WTC11 (cell line): ENCODE measurements at regions not wholly inside any gene's neighbourhood (a gene's known extent, or its start where the extent isn't known, plus 50 kb on each side); places are given as distances from the start of the nearest gene placed in this dataset.

ENCODE experiments used
- ATAC-seq: fragments of 200-7000 bp; cut with Tn5 transposase; 2 replicates; pipeline ENCODE4 v1.10.0; 2021; ENCODE audit warnings: mild to moderate bottlenecking, moderate library complexity
- CTCF ChIA-PET: fragments of 300-600 bp; sonication (Branson Sonifier 250); formaldehyde crosslinking; loops from one replicate; lab custom pipeline; 2021; ENCODE audit warnings: antibody characterized with exemption; lab: Charles Lee
- POLR2A ChIA-PET: fragments of 350-600 bp; sonication (Branson Sonifier 250); formaldehyde crosslinking; loops from one replicate; lab custom pipeline; 2021; ENCODE audit warnings: antibody characterized with exemption; lab: Charles Lee
- DNase-seq: peaks from one replicate; pipeline ENCODE4 v3.0.0; 2021; ENCODE audit warnings: low spot score
- H3K27ac Mint-ChIP-seq: 2 replicates; pipeline ENCODE4 v1.8.0; 2021; ENCODE audit warnings: mixed read lengths
- H3K27me3 Mint-ChIP-seq: 2 replicates; pipeline ENCODE4 v1.8.0; 2021; ENCODE audit warnings: low read depth, mild to moderate bottlenecking, moderate library complexity, mixed read lengths
- H3K36me3 Mint-ChIP-seq: 2 replicates; pipeline ENCODE4 v1.8.0; 2021; ENCODE audit warnings: mixed read lengths
- H3K4me1 Mint-ChIP-seq: 2 replicates; pipeline ENCODE4 v1.8.0; 2022; ENCODE audit warnings: mixed read lengths
- H3K4me3 Mint-ChIP-seq: 2 replicates; pipeline ENCODE4 v1.8.0; 2021; ENCODE audit warnings: mild to moderate bottlenecking, moderate library complexity, mixed read lengths
- H3K9me3 Mint-ChIP-seq: 2 replicates; pipeline ENCODE4 v1.8.0; 2021; ENCODE audit warnings: mixed read lengths
- AR ChIP-seq: fragments of 250-450 bp; sonication (Bioruptor Pico); IDR thresholded peaks from 2 replicates; pipeline ENCODE4 v1.9.0; 2021; ENCODE audit warnings: mild to moderate bottlenecking
- CREB1 ChIP-seq: sonication (generic); formaldehyde crosslinking; IDR thresholded peaks from 2 replicates; pipeline ENCODE4 v1.8.0; 2023; ENCODE audit warnings: mild to moderate bottlenecking, missing genetic modification reagents
- CREM ChIP-seq: sonication (generic); formaldehyde crosslinking; IDR thresholded peaks from 2 replicates; pipeline ENCODE4 v1.8.1; 2022; ENCODE audit warnings: mild to moderate bottlenecking, missing genetic modification reagents, moderate library complexity
- EMX1 ChIP-seq: fragments of 250-450 bp; sonication (Bioruptor Pico); IDR thresholded peaks from 2 replicates; pipeline ENCODE4 v1.8.0; 2021; ENCODE audit warnings: mild to moderate bottlenecking
- FOXK1 ChIP-seq: sonication (generic); formaldehyde crosslinking; IDR thresholded peaks from 2 replicates; pipeline ENCODE4 v1.8.0; 2022; ENCODE audit warnings: mild to moderate bottlenecking, moderate library complexity, missing genetic modification reagents
- GABPB1 ChIP-seq: sonication (generic); formaldehyde crosslinking; IDR thresholded peaks from 2 replicates; pipeline ENCODE4 v1.8.1; 2023; ENCODE audit warnings: mild to moderate bottlenecking, missing genetic modification reagents
- IRF1 ChIP-seq: sonication (generic); formaldehyde crosslinking; IDR thresholded peaks from 2 replicates; pipeline ENCODE4 v1.8.0; 2023; ENCODE audit warnings: missing genetic modification reagents
- MAX ChIP-seq: sonication (generic); formaldehyde crosslinking; IDR thresholded peaks from 2 replicates; pipeline ENCODE4 v1.8.0; 2022; ENCODE audit warnings: mild to moderate bottlenecking, missing genetic modification reagents
- NFE2L1 ChIP-seq: sonication (generic); formaldehyde crosslinking; IDR thresholded peaks from 2 replicates; pipeline ENCODE4 v1.8.1; 2023; ENCODE audit warnings: missing genetic modification reagents
- PRDM15 ChIP-seq: sonication (generic); formaldehyde crosslinking; IDR thresholded peaks from 2 replicates; pipeline ENCODE4 v1.8.0; 2022; ENCODE audit warnings: missing genetic modification reagents
- PRRX2 ChIP-seq: fragments of 250-450 bp; sonication (Bioruptor Pico); IDR thresholded peaks from 2 replicates; pipeline ENCODE4 v1.8.0; 2021; ENCODE audit warnings: mild to moderate bottlenecking
- SMAD3 ChIP-seq: sonication (generic); formaldehyde crosslinking; IDR thresholded peaks from 2 replicates; pipeline ENCODE4 v1.8.0; 2022; ENCODE audit warnings: missing genetic modification reagents, mild to moderate bottlenecking, borderline replicate concordance
- SMAD4 ChIP-seq: sonication (generic); formaldehyde crosslinking; IDR thresholded peaks from 2 replicates; pipeline ENCODE4 v1.8.0; 2022; ENCODE audit warnings: mild to moderate bottlenecking, missing genetic modification reagents
- SP1 ChIP-seq: sonication (generic); formaldehyde crosslinking; conservative IDR thresholded peaks from 2 replicates; pipeline ENCODE4 v1.8.1; 2022; ENCODE audit warnings: missing genetic modification reagents
- TEAD1 ChIP-seq: sonication (generic); formaldehyde crosslinking; IDR thresholded peaks from 2 replicates; pipeline ENCODE4 v1.8.0; 2022; ENCODE audit warnings: mild to moderate bottlenecking, missing genetic modification reagents
- ZBTB21 ChIP-seq: sonication (generic); formaldehyde crosslinking; IDR thresholded peaks from 2 replicates; pipeline ENCODE4 v1.8.1; 2023; ENCODE audit warnings: mild to moderate bottlenecking, missing genetic modification reagents, borderline replicate concordance
- ZNF317 ChIP-seq: sonication (generic); formaldehyde crosslinking; IDR thresholded peaks from 2 replicates; pipeline ENCODE4 v1.8.1; 2023; ENCODE audit warnings: low read depth, mild to moderate bottlenecking, moderate library complexity, missing genetic modification reagents, borderline replicate concordance
- ZNF396 ChIP-seq: fragments of 250-450 bp; sonication (Bioruptor Pico); IDR thresholded peaks from 2 replicates; pipeline ENCODE4 v1.8.0; 2021; ENCODE audit warnings: mild to moderate bottlenecking, moderate library complexity, borderline replicate concordance
- ZNF416 ChIP-seq: fragments of 250-450 bp; sonication (Bioruptor Pico); IDR thresholded peaks from 2 replicates; pipeline ENCODE4 v1.9.0; 2021; ENCODE audit warnings: mild to moderate bottlenecking, inconsistent platforms
- ZNF671 ChIP-seq: fragments of 250-450 bp; sonication (Bioruptor Pico); IDR thresholded peaks from 2 replicates; pipeline ENCODE4 v1.8.0; 2021; ENCODE audit warnings: mild to moderate bottlenecking
- TF ChIP-seq, protein P1 (sequence below): sonication (generic); formaldehyde crosslinking; IDR thresholded peaks from 2 replicates; pipeline ENCODE4 v1.8.1; 2023; ENCODE audit warnings: mild to moderate bottlenecking, missing genetic modification reagents, moderate library complexity
- TF ChIP-seq, protein P2 (sequence below): sonication (generic); formaldehyde crosslinking; IDR thresholded peaks from 2 replicates; pipeline ENCODE4 v1.8.1; 2022; ENCODE audit warnings: mild to moderate bottlenecking, missing genetic modification reagents, moderate library complexity, borderline replicate concordance

GRCh38 chr19:30148039-30148790 is 206.2 kb downstream of the URI1 start (continued):
- no peak for TF ChIP-seq ZBTB21 (CRISPR knock-in tag)
- TF ChIP-seq MAX (CRISPR knock-in tag), result no peak
- TF ChIP-seq EMX1 (CRISPR knock-in tag), result no peak
- no peak for TF ChIP-seq TEAD1 (CRISPR knock-in tag)
- no peak for TF ChIP-seq ZNF317 (CRISPR knock-in tag)
- no peak for TF ChIP-seq NFE2L1 (CRISPR knock-in tag)
- no peak for TF ChIP-seq ZNF671 (CRISPR knock-in tag)
- no peak for TF ChIP-seq PRDM15 (CRISPR knock-in tag)
- TF ChIP-seq, protein P1, sequence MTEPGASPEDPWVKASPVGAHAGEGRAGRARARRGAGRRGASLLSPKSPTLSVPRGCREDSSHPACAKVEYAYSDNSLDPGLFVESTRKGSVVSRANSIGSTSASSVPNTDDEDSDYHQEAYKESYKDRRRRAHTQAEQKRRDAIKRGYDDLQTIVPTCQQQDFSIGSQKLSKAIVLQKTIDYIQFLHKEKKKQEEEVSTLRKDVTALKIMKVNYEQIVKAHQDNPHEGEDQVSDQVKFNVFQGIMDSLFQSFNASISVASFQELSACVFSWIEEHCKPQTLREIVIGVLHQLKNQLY (CRISPR knock-in tag), result no peak
- TF ChIP-seq, protein P2, sequence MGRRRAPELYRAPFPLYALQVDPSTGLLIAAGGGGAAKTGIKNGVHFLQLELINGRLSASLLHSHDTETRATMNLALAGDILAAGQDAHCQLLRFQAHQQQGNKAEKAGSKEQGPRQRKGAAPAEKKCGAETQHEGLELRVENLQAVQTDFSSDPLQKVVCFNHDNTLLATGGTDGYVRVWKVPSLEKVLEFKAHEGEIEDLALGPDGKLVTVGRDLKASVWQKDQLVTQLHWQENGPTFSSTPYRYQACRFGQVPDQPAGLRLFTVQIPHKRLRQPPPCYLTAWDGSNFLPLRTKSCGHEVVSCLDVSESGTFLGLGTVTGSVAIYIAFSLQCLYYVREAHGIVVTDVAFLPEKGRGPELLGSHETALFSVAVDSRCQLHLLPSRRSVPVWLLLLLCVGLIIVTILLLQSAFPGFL, result no peak

DNA sequence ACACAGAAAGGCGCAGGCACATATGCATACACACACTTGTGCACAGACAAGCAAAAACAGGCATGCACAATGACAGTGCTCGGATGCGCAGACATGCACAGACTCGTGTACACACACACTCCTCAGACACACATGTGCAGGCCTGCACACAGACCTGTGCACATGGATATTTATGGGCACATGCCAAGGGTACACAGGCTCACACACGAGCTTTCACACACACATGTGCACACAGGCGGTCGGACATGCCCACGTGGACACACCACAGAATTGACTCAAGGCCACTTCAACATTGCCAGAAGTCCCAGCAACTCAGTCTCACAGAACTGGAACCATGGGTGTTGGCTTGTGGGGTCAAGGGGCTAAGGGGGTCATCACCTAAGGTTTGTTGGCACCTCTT is 206.8 kb downstream of the URI1 start:
- CTCF ChIA-PET, result interaction anchor here (0.8 to 0.9 kb wide), 2 partner anchors 12 to 73 kb away, joined by 3 read pairs; no protein-coding TSS in a partner anchor
- H3K27me3 Mint-ChIP-seq, result no peaks in the 10 kb centered on the region
- H3K9me3 Mint-ChIP-seq, result no peaks in the 10 kb centered on the region
- H3K4me3 Mint-ChIP-seq, result no peak overlapping the region
- H3K27ac Mint-ChIP-seq, result no peak overlapping the region
- no peaks in the 10 kb centered on the region for H3K36me3 Mint-ChIP-seq
- POLR2A ChIA-PET, result no interaction called here
- no peak for ATAC-seq
- TF ChIP-seq IRF1 (CRISPR knock-in tag) (no peak), ZNF396 (CRISPR knock-in tag) (no peak), SP1 (CRISPR knock-in tag) (no peak), PRRX2 (CRISPR knock-in tag) (no peak), CREM (CRISPR knock-in tag) (no peak), GABPB1 (no peak), ZNF416 (CRISPR knock-in tag) (no peak), CREB1 (CRISPR knock-in tag) (no peak), FOXK1 (no peak), SMAD4 (CRISPR knock-in tag) (no peak), SMAD3 (CRISPR knock-in tag) (no peak), AR (CRISPR knock-in tag) (no peak)
- H3K4me1 Mint-ChIP-seq, result no peaks in the 10 kb centered on the region
- DNase-seq, result no peak
